ENCODE measurements at regions not wholly inside any gene's neighbourhood (a gene's known extent, or its start where the extent isn't known, plus 50 kb on each side); places are given as distances from the start of the nearest gene placed in this dataset.

DNA sequence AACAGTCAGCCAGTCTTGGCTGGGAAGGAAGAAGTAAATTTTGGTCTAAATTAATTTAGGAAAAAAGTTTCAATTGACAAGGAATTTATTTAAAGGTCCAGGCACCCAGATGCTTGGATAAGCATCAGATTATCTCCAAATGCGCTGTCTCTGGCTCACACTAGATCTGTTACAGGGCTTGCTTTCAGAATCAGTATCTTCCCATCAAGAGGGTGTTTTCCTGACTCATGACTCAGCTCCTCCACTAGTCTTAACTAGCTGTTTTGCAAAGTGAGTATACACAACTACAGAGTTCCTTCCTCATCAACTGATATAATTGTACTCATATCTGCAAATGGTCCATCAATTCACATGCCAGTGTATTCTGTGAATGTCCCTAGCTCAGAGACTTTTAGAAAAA is 482.1 kb upstream of the CPEB2 start:
- TF ChIP-seq, protein P1, sequence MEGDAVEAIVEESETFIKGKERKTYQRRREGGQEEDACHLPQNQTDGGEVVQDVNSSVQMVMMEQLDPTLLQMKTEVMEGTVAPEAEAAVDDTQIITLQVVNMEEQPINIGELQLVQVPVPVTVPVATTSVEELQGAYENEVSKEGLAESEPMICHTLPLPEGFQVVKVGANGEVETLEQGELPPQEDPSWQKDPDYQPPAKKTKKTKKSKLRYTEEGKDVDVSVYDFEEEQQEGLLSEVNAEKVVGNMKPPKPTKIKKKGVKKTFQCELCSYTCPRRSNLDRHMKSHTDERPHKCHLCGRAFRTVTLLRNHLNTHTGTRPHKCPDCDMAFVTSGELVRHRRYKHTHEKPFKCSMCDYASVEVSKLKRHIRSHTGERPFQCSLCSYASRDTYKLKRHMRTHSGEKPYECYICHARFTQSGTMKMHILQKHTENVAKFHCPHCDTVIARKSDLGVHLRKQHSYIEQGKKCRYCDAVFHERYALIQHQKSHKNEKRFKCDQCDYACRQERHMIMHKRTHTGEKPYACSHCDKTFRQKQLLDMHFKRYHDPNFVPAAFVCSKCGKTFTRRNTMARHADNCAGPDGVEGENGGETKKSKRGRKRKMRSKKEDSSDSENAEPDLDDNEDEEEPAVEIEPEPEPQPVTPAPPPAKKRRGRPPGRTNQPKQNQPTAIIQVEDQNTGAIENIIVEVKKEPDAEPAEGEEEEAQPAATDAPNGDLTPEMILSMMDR (conservative IDR thresholded peaks at IDR 0.05), result no peak
- Histone ChIP-seq H3K9ac (ENCODE audit: extremely low read depth, insufficient read length, low read length) (no peak overlapping the region), H2AK5ac (ENCODE audit: insufficient read length, low read length) (no peak overlapping the region), H3K4me2 (ENCODE audit: insufficient read depth, insufficient read length, low read length) (no peak overlapping the region), H2BK5ac (ENCODE audit: insufficient read length, low read length) (no peak overlapping the region), H3K79me2 (ENCODE audit: insufficient read depth, low read length) (no peaks in the 10 kb centered on the region), H3K27me3 (ENCODE audit: insufficient read depth, low read length) (no peaks in the 10 kb centered on the region), H2AFZ (ENCODE audit: low read length) (no peak overlapping the region), H4K5ac (ENCODE audit: insufficient read length, low read depth, low read length) (no peak overlapping the region), H3K79me1 (ENCODE audit: insufficient read depth, low read depth, low read length, poor library complexity, severe bottlenecking) (no peaks in the 10 kb centered on the region), H2BK20ac (ENCODE audit: low read depth, low read length, poor library complexity, severe bottlenecking) (no peak overlapping the region), H2BK15ac (ENCODE audit: low read depth, low read length) (no peak overlapping the region), H3K23me2 (ENCODE audit: insufficient read length, low read depth, low read length, poor library complexity, severe bottlenecking) (no peaks in the 10 kb centered on the region), H3T11ph (ENCODE audit: low read length) (no peak overlapping the region), H3K56ac (ENCODE audit: insufficient read length, low read depth, low read length) (no peak overlapping the region), H4K91ac (ENCODE audit: insufficient read length, low read depth, low read length) (no peak overlapping the region), H3K4me1 (ENCODE audit: insufficient read depth, low read length) (no peaks in the 10 kb centered on the region), H3K14ac (ENCODE audit: insufficient read depth, low read length) (no peak overlapping the region), H3K23ac (ENCODE audit: insufficient read length, low read depth, low read length) (no peak overlapping the region), H4K20me1 (ENCODE audit: control insufficient read depth, insufficient read depth, insufficient read length) (no peaks in the 10 kb centered on the region), H3K9me3 (ENCODE audit: control insufficient read depth, low read depth, low read length) (no peaks in the 10 kb centered on the region), H2BK120ac (ENCODE audit: low read depth, low read length, poor library complexity, severe bottlenecking) (no peak overlapping the region), H2BK12ac (ENCODE audit: insufficient read length, low read depth, low read length) (no peak overlapping the region), H4K8ac (replicated peaks; ENCODE audit: insufficient read length, low read depth, low read length) (no peak overlapping the region), H3K18ac (ENCODE audit: insufficient read length, low read depth, low read length) (no peak overlapping the region), H3K4ac (ENCODE audit: low read depth, low read length) (no peak overlapping the region), H3K27ac (ENCODE audit: insufficient read length, low read depth, low read length) (no peak overlapping the region)
- no peak overlapping the region for H3K27ac Mint-ChIP-seq
- no peaks in the 10 kb centered on the region for H3K27me3 Mint-ChIP-seq (ENCODE audit: low read depth)
- WGBS (ENCODE audit: extremely low coverage, insufficient read length, low lambda C conversion rate), result no CpG with 5 or more reads among the region's 1 CpG
- H3K9me3 Mint-ChIP-seq, result peaks cover 0 to 6% of the 10 kb centered on the region in 2 experiments; a peak in 3 of 5 replicates
- H3K4me3 Mint-ChIP-seq, result no peak overlapping the region
- DNase-seq, result no peak
- H3K4me1 Mint-ChIP-seq, result peaks cover 0 to 2% of the 10 kb centered on the region in 2 experiments; a peak in 2 of 4 replicates
- peaks cover 0 to 10% (median 2%) of the 10 kb centered on the region in 3 experiments; a peak in 4 of 7 replicates for H3K36me3 Mint-ChIP-seq (ENCODE audit: insufficient read depth in 1 of 3, low read depth in 3 of 3)

All from H9 (cell line).